HG02852 (cell line): ENCODE measurements at regions not wholly inside any gene's neighbourhood (a gene's known extent, or its start where the extent isn't known, plus 50 kb on each side); places are given as distances from the start of the nearest gene placed in this dataset.

Source experiments
- ATAC-seq: cut with Tn5 transposase; IDR thresholded peaks from one replicate; pipeline ENCODE4 v1.9.1; 2021; ENCODE audit warnings: mild to moderate bottlenecking, moderate library complexity; ENCODE audit not compliant: unreplicated experiment

GRCh38 chr5:39586185-39586584, 161.4 kb upstream of the DAB2 start:
- no peak for ATAC-seq

GRCh38 chr5:39584927-39585326, 160.1 kb upstream of the DAB2 start:
- no peak for ATAC-seq

DNA sequence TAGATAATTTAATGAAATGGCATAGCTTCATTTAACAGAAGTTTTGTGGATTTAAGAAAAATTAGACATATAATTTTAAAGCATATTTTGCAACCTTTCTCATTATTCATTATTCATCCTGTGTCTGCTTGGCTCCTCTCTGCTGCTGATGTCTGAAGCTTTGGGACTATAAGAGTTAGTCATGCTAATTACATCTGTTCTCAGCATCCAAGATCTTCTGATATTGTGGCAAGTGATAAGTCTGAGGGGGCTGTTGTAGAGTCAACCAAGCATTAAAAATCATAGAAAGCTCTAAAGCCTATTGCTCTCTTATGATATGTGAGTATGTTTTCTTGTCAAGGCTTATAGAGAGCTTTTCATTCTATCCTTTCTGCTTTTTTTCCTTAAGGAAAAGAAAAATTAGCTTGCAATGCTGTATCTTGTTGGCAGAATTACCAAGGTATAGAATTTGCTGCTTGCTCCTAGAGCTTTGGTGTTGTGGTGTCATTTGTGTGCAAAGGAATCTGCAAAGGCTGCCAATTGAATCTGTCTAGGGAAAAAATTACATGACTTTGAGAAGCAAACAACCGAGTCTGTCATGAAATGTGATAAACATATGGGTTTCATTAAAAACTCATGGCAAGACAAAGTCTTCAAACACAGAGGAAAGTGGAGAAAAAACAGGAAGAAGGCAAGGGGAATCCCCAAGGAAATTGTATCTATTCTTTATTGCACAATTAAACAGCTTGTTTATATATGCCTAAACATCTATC, 156.1 kb upstream of the DAB2 start:
- no peak for ATAC-seq

DNA sequence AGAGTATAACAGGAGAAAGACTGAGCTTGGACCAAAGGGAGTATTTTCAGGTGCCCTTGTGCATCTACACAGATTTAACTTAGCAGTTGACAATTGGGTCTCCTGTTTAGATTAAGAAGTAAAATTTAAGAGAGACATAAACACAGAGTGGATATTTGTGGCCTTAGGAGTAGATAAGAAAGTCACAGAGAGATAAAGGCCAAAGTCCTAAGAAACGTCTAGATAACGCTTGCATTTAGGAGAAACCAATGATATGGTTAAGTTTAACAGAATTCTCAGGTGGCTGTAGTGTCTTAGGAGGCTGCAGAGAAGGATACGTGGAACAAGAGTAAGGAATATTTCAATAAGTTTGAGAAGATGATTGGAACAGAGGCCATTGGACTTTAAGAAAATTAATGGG, 155.0 kb upstream of the DAB2 start:
- ATAC-seq: no peak

DNA sequence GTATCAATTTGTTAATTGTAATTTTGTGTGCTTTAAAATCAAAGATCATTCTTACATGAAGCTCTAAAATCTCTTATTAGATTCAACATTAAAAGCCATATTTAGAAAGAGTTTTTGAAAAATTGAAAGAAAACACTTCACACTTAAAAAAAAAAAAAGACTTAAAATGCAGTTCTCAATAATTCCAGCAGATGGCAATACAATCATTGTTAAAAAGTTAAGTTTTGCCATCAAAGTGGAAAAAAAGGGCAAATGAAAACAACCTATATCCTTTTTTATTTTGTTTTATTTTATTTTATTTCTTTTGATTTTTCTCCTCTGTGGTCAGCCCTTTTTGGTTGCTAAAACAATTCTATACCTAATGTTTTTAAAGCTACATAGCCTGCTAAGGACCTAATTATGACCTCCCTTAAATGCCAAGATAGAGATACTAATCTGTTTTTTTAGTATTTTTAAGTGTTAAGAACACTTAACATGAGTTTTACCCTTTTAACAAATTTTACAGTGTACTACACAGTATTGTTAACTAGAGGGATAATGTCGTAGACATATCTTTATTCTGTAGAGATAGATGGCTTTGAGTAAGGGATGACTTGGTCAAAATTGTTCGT, 154.2 kb upstream of the DAB2 start:
- no peak for ATAC-seq

DNA sequence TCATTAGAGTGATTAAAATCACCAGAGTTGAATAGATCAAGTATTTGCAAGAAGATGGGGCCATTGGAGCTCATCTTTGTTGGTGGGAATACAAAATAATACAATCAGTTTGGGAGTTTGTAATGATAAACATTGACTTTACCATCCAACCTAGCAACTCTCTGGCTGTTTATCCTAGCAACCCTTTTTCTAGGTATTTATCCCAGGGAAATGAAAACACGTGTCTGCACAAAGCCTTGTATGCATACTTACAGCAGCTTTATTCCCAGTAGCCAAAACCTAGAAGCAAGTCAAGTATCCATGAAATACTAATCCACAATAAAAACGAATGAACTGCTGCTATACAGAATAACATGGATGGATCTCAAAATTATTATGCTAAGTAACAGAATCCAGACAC, 152.7 kb upstream of the DAB2 start:
- ATAC-seq: no peak

GRCh38 chr5:39570403-39571027, 145.7 kb upstream of the DAB2 start:
- no peak for ATAC-seq

- ATAC-seq: no peak
Observed at GRCh38 chr5:39569857-39570256, 145.1 kb upstream of the DAB2 start.

DNA sequence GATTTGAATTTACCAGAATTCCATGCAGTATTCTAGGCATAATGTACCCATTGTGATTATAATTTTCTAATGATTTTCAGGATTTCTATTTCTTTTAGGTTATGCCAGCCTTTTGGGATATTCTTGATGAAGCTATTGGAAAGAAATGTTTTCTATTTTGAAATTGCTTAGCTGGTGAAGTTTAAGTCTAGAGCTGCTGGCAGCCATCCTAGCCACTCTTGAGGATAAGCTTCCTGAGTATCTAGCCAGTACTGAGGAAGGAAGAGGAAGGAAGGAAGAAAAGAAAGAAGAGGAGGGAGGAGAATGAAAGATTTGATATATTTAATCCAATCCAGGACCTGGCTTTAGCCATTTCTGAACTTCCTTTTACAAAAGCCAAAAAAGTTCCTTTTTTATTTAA, 142.1 kb upstream of the DAB2 start:
- no peak for ATAC-seq

DNA sequence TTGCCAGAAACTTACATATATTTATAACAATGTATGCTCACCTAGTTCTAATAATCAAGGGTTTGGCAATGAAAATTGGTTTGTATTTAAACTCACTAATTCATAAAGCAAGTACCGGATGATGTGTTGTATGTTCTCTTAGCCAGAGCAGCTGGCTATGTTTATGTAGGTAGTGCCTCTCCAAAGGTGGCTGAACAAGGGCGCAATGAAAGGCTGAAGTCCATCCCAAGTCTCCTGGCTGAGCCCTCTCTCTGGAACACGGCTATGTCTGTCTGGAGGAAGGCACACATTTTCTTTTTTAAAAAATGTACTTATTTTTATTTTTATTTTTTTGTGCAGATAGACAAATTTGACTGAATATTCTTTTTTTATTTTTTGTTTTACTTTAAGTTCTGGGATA, 141.2 kb upstream of the DAB2 start:
- no peak for ATAC-seq

GRCh38 chr5:39561421-39561820, 136.6 kb upstream of the DAB2 start:
- ATAC-seq: no peak

DNA sequence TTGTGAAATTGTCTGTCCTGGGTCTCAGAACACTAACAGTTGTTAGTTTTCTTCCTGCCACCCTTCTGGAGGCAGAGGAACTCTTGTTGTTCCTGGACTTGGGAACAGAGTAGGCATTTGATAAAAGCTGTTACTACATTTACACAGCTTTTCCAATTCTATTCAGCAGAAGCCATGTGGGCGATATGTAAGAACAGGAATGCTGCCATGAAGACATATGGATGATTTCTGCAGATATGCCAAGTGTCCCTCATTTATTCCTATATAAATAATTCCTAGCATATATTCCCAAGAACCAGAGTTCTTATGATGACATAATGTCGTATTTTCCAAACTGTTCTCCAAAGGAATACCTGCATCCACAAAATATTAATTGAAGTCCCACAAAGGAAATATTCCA, 135.9 kb upstream of the DAB2 start:
- no peak for ATAC-seq

- no peak for ATAC-seq
Observed at GRCh38 chr5:39559923-39560322, 135.1 kb upstream of the DAB2 start.

GRCh38 chr5:39558541-39558940, 133.8 kb upstream of the DAB2 start:
- ATAC-seq: no peak

- ATAC-seq: no peak
Observed at GRCh38 chr5:39555788-39556187, 131.0 kb upstream of the DAB2 start.

- ATAC-seq: no peak
Observed at GRCh38 chr5:39547553-39548154, 122.9 kb upstream of the DAB2 start.

DNA sequence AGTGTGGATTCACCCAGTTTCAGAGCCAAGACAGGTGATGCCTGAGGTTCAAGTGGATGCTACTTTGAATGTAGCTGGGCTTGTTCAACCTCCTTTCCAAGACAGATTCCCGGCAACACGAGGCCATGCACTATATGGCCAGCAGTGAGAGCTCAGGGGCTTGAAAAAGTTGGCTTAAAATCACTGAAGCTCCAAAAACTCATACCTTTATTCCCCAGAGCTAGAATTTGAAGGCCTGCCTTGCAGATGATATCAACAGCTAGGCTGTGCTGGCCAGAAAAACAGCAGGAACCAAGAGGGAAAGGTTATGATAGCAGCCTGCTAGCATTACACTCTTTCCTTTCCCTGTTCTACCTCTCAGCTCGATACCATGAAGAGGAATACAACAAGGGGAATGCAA, 120.2 kb upstream of the DAB2 start:
- ATAC-seq: no peak

- no peak for ATAC-seq
Observed at GRCh38 chr5:39543335-39543734, 118.6 kb upstream of the DAB2 start.

DNA sequence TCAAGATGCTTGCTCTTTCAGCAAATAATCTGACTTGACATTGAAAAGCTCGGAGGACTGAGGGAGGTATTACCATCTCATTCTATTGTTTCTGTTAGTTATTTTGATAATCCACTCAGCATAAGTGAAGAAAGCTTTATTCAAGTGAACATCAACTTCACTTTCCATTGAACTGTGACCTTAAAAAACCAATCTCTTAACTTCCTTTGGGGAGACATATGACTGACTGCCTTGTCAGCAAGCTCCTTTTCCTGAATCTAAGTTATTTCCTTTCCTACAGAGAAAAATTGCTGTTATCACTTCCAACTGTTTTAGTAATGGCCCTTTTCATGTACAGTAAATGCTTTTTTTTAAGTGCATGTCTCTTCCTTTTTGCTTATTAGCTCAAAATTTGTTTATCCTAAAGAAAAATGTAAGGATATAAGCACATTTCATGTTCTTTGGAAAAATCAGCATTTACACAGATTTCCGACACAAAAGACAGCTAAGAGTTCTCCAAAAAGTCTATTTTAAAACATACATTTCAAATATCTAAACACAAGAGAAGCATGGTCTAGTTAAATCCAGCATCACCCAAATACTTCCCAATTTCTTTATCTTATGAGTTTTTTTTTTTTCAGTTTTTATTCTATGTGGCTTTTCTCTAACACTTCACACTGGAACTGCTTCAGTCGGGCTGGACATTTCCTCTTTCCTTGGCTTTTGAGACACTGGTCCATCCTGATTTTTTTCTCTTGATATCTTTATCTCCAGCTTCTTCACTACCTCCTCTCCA, 117.9 kb upstream of the DAB2 start:
- no peak for ATAC-seq

DNA sequence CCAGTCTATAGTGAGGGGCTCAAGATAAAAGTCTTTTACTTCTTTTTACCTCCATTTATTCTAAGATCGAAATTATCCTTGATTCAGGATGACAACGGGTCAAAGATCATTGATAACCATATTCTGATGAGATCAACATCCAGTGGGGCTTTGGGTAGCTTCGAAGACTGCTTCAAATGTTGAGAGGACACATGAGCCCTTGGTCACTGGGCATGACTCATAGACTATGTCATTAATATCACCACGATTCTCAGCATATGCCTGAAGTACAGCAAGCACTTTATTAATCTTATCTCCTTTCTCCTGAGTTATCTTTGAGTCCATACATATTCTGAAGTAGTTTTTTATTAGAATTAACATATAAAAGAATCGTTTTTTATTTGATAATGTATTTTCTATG, 117.1 kb upstream of the DAB2 start:
- ATAC-seq: no peak

GRCh38 chr5:39539470-39539869, 114.7 kb upstream of the DAB2 start:
- ATAC-seq: no peak
